ENCODE measurements at regions not wholly inside any gene's neighbourhood (a gene's known extent, or its start where the extent isn't known, plus 50 kb on each side); places are given as distances from the start of the nearest gene placed in this dataset.

DNA sequence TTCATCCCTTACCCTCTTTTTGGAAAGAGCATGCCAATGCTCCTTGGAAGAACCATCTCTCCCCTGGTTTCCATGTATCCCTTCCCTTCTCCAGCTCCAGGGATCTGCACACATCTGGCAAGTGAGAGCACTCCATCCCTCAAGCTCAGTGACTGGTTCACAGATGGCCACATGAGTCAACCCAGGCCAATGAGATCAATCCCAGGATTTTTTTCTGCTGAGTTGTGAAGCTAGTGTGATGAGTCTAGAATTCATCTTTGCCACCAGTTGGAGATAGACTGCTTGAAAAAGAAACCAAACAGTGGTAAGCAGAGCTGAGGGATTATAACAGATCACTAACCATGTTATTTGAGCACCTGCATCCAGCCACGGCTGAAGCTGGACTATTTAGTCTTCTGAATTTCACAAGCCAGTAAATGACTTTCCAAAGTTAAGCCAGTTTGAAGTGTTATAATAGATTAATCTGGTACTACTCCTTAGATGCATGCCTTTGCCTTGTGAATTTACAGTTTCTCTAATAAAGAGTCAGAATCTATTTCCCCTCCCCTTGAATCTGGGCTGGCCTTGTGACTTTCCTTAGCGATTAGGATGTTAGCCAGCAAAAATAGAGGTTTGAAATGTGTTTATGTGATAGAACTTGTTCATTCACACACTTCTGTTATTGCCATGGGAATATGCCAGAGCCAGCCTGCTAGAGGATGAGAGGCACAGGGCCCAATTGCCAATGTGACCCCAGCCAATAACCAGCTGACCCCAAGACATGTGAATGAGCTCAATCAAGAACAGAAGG lies 159.8 kb downstream of the WNT5A start:
- Histone ChIP-seq H3K36me3 (no peaks in the 10 kb centered on the region), H3K4me3 (no peak overlapping the region), H3K4me1 (no peaks in the 10 kb centered on the region), H3K27me3 (no peaks in the 10 kb centered on the region), H3K27ac (no peak overlapping the region), H3K9me3 (no peaks in the 10 kb centered on the region)
- TF ChIP-seq POLR2A (IDR thresholded peaks at IDR 0.05): no peak
- TF ChIP-seq, protein P1, sequence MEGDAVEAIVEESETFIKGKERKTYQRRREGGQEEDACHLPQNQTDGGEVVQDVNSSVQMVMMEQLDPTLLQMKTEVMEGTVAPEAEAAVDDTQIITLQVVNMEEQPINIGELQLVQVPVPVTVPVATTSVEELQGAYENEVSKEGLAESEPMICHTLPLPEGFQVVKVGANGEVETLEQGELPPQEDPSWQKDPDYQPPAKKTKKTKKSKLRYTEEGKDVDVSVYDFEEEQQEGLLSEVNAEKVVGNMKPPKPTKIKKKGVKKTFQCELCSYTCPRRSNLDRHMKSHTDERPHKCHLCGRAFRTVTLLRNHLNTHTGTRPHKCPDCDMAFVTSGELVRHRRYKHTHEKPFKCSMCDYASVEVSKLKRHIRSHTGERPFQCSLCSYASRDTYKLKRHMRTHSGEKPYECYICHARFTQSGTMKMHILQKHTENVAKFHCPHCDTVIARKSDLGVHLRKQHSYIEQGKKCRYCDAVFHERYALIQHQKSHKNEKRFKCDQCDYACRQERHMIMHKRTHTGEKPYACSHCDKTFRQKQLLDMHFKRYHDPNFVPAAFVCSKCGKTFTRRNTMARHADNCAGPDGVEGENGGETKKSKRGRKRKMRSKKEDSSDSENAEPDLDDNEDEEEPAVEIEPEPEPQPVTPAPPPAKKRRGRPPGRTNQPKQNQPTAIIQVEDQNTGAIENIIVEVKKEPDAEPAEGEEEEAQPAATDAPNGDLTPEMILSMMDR (IDR thresholded peaks at IDR 0.05): no peak
- DNase-seq: no peak

DNA sequence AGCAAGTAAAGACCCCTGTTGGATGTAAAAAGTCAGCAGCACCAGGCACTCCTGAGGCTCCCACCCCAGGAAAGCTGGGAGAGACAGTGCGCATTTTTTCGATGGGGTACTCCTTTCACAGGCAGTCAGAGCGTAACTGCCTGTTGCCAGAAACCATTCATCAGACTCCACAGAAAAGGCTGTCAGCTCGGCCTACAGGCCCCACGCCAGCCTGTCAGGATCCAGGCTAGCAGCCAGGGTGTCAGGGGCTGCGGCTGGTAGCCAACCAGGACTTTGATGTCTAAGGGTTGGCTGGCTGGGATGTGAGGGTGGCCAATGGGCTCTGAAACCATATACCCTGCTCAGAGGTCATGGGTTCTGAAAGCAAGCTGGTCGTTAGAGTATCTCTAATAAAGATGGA lies 164.5 kb downstream of the WNT5A start:
- Histone ChIP-seq H3K27ac (no peak overlapping the region), H3K4me1 (no peaks in the 10 kb centered on the region), H3K4me3 (no peak overlapping the region), H3K27me3 (no peaks in the 10 kb centered on the region), H3K36me3 (no peaks in the 10 kb centered on the region), H3K9me3 (no peaks in the 10 kb centered on the region)
- DNase-seq: no peak
- TF ChIP-seq, protein P1 (IDR thresholded peaks at IDR 0.05): no peak
- no peak for TF ChIP-seq POLR2A (IDR thresholded peaks at IDR 0.05)

DNA sequence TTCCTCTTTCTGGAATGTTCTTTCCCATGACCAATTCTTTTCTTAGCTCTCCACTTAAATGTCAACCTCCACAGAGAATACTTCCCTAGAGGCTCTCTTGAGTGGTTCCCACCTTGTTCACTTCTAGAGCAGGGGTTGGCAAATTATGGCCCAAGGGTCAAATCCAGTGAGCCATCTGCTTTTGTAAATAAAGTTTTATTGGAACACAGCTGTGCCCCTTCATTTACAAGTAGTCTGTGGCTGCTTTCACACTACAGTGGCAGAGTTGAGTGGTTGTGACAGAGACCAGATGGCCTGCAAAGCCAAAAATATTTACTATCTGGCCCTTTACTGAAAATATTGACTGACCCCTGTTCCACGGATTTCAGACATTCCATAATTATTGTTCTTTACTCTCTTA lies 166.2 kb downstream of the WNT5A start:
- DNase-seq: no peak
- Histone ChIP-seq H3K4me3 (no peak overlapping the region), H3K9me3 (no peaks in the 10 kb centered on the region), H3K27me3 (no peaks in the 10 kb centered on the region), H3K4me1 (no peaks in the 10 kb centered on the region), H3K36me3 (no peaks in the 10 kb centered on the region), H3K27ac (no peak overlapping the region)
- TF ChIP-seq, protein P1 (IDR thresholded peaks at IDR 0.05): no peak
- no peak for TF ChIP-seq POLR2A (IDR thresholded peaks at IDR 0.05)

DNA sequence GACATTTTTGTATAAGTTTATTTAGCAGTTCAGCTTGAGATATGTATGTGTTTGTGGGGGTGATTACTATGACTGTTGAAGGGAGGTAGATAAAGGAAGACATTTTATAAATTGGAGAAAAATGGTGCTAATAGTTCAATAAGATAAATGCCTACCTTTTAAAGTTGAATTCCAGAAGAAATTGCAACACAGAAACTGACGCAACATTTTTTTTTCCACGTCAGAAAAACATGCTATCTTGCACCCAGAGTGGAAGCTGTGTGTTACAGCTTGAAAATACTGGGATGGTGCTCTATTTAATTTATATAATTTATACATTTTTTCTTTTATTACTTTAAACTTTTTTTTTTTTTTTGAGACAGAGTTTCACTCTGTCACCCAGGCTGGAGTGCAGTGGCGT lies 171.7 kb downstream of the WNT5A start:
- no peak overlapping the region for H3K4me3 ChIP-seq
- H3K4me1 ChIP-seq: no peaks in the 10 kb centered on the region
- DNase-seq: no peak
- no peak for TF ChIP-seq POLR2A (IDR thresholded peaks at IDR 0.05)
- TF ChIP-seq, protein P1 (IDR thresholded peaks at IDR 0.05): no peak
- H3K9me3 ChIP-seq: no peaks in the 10 kb centered on the region
- H3K27me3 ChIP-seq: no peaks in the 10 kb centered on the region
- H3K36me3 ChIP-seq: no peaks in the 10 kb centered on the region
- no peak overlapping the region for H3K27ac ChIP-seq

DNA sequence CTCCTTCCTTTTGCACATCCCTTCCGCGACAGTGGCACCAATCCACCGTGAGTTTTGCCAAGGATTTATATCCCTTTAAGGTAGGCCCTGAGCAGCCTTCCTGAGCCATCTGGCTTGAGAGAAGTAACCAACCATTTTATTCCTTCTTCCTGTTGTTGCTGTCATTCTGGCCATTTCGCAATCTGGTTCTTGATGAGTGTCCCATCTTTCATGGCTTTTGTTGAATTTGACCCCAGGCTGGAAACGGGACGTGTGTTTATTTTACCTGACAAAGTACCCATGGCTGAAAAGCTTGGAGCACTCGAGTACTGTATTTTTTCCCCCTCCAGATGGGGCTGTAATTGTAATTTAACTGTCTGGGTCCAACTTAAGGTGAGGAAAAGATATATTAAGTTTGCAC lies 173.4 kb downstream of the WNT5A start:
- TF ChIP-seq, protein P1 (IDR thresholded peaks at IDR 0.05): no peak
- no peak for TF ChIP-seq POLR2A (IDR thresholded peaks at IDR 0.05)
- no peak overlapping the region for H3K27ac ChIP-seq
- no peak for DNase-seq
- no peaks in the 10 kb centered on the region for H3K9me3 ChIP-seq
- H3K36me3 ChIP-seq: no peaks in the 10 kb centered on the region
- no peaks in the 10 kb centered on the region for H3K4me1 ChIP-seq
- no peak overlapping the region for H3K4me3 ChIP-seq
- H3K27me3 ChIP-seq: no peaks in the 10 kb centered on the region
